ENCODE measurements at regions not wholly inside any gene's neighbourhood (a gene's known extent, or its start where the extent isn't known, plus 50 kb on each side); places are given as distances from the start of the nearest gene placed in this dataset.

DNA sequence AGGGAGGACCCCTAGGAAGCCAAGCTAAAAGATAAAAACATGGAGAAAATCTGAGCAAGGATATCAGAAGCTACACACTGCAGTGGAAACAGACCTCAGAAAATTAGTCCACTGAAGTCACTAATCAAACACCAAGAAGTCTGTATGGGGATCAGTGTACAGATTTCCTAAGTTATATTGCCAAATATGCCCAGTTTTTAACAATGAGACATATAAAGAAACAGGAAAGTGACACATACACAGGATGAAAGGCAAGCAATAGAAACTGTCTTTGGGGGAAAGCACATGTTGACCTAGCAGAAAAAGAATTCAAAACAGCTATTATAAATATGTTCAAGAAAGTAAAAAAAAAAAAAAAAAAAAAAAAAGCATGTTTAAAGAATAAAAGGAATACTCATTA is 153.7 kb downstream of the PPP4R3C start:
- TF ChIP-seq, protein P1, sequence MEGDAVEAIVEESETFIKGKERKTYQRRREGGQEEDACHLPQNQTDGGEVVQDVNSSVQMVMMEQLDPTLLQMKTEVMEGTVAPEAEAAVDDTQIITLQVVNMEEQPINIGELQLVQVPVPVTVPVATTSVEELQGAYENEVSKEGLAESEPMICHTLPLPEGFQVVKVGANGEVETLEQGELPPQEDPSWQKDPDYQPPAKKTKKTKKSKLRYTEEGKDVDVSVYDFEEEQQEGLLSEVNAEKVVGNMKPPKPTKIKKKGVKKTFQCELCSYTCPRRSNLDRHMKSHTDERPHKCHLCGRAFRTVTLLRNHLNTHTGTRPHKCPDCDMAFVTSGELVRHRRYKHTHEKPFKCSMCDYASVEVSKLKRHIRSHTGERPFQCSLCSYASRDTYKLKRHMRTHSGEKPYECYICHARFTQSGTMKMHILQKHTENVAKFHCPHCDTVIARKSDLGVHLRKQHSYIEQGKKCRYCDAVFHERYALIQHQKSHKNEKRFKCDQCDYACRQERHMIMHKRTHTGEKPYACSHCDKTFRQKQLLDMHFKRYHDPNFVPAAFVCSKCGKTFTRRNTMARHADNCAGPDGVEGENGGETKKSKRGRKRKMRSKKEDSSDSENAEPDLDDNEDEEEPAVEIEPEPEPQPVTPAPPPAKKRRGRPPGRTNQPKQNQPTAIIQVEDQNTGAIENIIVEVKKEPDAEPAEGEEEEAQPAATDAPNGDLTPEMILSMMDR (IDR thresholded peaks at IDR 0.05), result no peak
- no peak for TF ChIP-seq EZH2 (IDR thresholded peaks at IDR 0.05; ENCODE audit: borderline replicate concordance, insufficient read depth, low read depth, low read length, poor library complexity, severe bottlenecking)
